Neural cell (in vitro differentiated cells): ENCODE measurements at regions not wholly inside any gene's neighbourhood (a gene's known extent, or its start where the extent isn't known, plus 50 kb on each side); places are given as distances from the start of the nearest gene placed in this dataset.

Source experiments
- EP300 ChIP-seq: fragments of 450-650 bp; conservative IDR thresholded peaks from 2 replicates; pipeline ENCODE4 v1.6.1; 2014; ENCODE audit warnings: antibody characterized with exemption, mild to moderate bottlenecking, moderate library complexity; ENCODE audit not compliant: poor library complexity, severe bottlenecking
- EZH2 ChIP-seq: fragments of 200-600, 300-800 bp; shearing (Covaris generic), sonication (generic); IDR thresholded peaks from 2 replicates; pipeline ENCODE4 v1.6.1; 2014; ENCODE audit warnings: antibody characterized with exemption, low read length, borderline replicate concordance, mild to moderate bottlenecking; ENCODE audit not compliant: insufficient read depth, poor library complexity, severe bottlenecking
- MXI1 ChIP-seq: fragments of 450-650 bp; conservative IDR thresholded peaks from 2 replicates; pipeline ENCODE4 v1.6.1; 2014; ENCODE audit warnings: antibody characterized with exemption, mild to moderate bottlenecking; ENCODE audit not compliant: poor library complexity, severe bottlenecking
- POLR2AphosphoS5 ChIP-seq: IDR thresholded peaks from 2 replicates; pipeline ENCODE4 v1.6.1; 2012
- TF ChIP-seq, protein P1 (sequence below): fragments of 450-650 bp; IDR thresholded peaks from 2 replicates; pipeline ENCODE4 v1.5.1; 2014; ENCODE audit warnings: antibody characterized with exemption, mild to moderate bottlenecking, moderate library complexity; ENCODE audit not compliant: poor library complexity, severe bottlenecking
- TF ChIP-seq, protein P2 (sequence below): IDR thresholded peaks from 2 replicates; pipeline ENCODE4 v1.6.1; 2012; ENCODE audit warnings: borderline replicate concordance

DNA sequence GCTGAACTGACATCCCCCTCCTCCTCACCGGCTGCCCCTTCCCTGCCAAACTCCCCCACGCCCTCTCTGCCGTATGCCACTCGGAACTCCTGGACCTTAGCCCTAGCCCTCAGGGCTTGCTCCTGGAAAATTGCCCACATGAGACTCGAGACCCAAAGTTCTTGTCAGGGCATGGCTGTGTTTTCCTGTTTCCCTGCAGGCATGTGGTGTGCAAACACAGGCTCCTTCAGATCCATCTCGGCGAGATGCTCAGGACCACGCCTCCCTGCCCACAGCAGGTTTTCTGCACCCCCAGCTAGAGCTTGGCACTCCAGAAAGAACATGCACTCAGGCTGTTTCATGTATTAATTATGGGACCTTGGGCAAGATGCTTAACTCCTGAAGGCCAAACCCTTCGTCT is 1480.4 kb downstream of the BRD1 start:
- TF ChIP-seq POLR2AphosphoS5 (no peak), EP300 (no peak), MXI1 (no peak), EZH2 (no peak)
- TF ChIP-seq, protein P1, sequence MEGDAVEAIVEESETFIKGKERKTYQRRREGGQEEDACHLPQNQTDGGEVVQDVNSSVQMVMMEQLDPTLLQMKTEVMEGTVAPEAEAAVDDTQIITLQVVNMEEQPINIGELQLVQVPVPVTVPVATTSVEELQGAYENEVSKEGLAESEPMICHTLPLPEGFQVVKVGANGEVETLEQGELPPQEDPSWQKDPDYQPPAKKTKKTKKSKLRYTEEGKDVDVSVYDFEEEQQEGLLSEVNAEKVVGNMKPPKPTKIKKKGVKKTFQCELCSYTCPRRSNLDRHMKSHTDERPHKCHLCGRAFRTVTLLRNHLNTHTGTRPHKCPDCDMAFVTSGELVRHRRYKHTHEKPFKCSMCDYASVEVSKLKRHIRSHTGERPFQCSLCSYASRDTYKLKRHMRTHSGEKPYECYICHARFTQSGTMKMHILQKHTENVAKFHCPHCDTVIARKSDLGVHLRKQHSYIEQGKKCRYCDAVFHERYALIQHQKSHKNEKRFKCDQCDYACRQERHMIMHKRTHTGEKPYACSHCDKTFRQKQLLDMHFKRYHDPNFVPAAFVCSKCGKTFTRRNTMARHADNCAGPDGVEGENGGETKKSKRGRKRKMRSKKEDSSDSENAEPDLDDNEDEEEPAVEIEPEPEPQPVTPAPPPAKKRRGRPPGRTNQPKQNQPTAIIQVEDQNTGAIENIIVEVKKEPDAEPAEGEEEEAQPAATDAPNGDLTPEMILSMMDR = no peak
- TF ChIP-seq, protein P2, sequence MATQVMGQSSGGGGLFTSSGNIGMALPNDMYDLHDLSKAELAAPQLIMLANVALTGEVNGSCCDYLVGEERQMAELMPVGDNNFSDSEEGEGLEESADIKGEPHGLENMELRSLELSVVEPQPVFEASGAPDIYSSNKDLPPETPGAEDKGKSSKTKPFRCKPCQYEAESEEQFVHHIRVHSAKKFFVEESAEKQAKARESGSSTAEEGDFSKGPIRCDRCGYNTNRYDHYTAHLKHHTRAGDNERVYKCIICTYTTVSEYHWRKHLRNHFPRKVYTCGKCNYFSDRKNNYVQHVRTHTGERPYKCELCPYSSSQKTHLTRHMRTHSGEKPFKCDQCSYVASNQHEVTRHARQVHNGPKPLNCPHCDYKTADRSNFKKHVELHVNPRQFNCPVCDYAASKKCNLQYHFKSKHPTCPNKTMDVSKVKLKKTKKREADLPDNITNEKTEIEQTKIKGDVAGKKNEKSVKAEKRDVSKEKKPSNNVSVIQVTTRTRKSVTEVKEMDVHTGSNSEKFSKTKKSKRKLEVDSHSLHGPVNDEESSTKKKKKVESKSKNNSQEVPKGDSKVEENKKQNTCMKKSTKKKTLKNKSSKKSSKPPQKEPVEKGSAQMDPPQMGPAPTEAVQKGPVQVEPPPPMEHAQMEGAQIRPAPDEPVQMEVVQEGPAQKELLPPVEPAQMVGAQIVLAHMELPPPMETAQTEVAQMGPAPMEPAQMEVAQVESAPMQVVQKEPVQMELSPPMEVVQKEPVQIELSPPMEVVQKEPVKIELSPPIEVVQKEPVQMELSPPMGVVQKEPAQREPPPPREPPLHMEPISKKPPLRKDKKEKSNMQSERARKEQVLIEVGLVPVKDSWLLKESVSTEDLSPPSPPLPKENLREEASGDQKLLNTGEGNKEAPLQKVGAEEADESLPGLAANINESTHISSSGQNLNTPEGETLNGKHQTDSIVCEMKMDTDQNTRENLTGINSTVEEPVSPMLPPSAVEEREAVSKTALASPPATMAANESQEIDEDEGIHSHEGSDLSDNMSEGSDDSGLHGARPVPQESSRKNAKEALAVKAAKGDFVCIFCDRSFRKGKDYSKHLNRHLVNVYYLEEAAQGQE = no peak
